Choroid plexus epithelial cell (primary cell): ENCODE measurements at regions not wholly inside any gene's neighbourhood (a gene's known extent, or its start where the extent isn't known, plus 50 kb on each side); places are given as distances from the start of the nearest gene placed in this dataset.
A peak's percentile ranks its signal among the peaks of the same experiment; 100 is the strongest.

ENCODE experiments used
- DNase-seq: peaks from one replicate; pipeline ENCODE4 v3.0.0-alpha.2; 2010; ENCODE audit warnings: low read depth
- H3K4me3 ChIP-seq: 2 replicates; pipeline ENCODE4 v1.5.1; 2011; ENCODE audit warnings: low read depth, mild to moderate bottlenecking, control low read depth, low read length, moderate library complexity
- TF ChIP-seq, protein P1 (sequence below): conservative IDR thresholded peaks from 2 replicates; pipeline ENCODE4 v1.5.1; 2011; ENCODE audit warnings: low read depth, mild to moderate bottlenecking, control low read depth, inconsistent platforms, low read length, moderate library complexity

DNA sequence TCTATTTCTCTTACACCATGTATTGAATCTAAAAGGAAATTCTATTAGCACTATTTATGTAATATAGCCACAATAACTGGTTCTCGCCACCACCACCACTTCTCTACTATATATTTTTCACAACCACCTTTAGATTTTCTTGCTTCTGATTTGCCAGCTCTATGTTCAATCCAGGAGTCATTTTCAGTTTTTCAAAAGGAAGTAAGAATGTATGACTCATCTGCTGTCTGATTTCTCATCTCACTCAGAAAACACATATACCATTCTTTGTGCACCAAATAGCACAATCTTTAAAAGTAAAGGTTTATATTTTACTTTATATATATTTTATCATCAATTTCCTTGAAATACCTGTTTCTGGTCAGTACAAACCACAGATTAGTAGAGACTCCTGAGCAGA lies 1127.5 kb downstream of the TAF11L14 start:
- H3K4me3 ChIP-seq = no peak overlapping the region
- TF ChIP-seq, protein P1, sequence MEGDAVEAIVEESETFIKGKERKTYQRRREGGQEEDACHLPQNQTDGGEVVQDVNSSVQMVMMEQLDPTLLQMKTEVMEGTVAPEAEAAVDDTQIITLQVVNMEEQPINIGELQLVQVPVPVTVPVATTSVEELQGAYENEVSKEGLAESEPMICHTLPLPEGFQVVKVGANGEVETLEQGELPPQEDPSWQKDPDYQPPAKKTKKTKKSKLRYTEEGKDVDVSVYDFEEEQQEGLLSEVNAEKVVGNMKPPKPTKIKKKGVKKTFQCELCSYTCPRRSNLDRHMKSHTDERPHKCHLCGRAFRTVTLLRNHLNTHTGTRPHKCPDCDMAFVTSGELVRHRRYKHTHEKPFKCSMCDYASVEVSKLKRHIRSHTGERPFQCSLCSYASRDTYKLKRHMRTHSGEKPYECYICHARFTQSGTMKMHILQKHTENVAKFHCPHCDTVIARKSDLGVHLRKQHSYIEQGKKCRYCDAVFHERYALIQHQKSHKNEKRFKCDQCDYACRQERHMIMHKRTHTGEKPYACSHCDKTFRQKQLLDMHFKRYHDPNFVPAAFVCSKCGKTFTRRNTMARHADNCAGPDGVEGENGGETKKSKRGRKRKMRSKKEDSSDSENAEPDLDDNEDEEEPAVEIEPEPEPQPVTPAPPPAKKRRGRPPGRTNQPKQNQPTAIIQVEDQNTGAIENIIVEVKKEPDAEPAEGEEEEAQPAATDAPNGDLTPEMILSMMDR = no peak
- no peak for DNase-seq

DNA sequence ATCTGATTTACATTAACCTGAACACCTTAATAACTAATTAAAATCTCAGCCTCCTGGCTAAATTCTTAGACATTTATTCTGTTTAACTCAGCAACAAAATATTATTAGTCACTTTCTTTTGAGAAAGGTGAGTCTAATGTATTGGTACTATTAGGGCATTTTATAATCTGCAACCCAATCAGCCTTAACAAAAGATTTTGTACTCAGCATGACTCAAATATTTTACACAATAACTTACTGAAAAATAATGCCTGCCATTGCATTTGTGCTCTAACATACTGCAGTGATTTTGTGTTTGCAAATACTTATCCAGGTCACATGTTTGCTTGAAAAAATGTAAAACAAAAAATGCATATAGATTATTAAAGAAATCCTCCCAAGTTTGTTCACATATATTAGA lies 1129.9 kb downstream of the TAF11L14 start:
- no peak overlapping the region for H3K4me3 ChIP-seq
- TF ChIP-seq, protein P1 = no peak
- no peak for DNase-seq

DNA sequence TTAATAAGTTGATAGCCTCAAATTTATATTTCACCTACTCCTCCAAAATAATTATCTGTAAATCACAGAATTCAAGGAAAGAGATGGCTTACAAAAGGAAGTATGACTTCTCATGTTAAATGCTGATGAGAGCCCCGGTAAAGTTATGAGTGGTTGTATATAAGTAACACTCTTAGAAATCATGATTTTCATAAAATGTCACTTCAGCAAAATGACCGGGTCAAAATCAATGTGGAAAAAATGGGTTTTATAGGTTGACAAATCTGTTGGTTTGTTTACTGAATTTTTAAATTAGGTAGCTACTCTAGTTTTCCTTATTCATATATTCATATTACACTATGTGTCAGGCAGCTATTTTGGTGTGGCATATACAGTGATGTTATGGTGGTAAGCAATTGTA lies 1131.0 kb downstream of the TAF11L14 start:
- H3K4me3 ChIP-seq = no peak overlapping the region
- TF ChIP-seq, protein P1 = no peak
- DNase-seq = no peak

- no peak for DNase-seq
- no peak overlapping the region for H3K4me3 ChIP-seq
- TF ChIP-seq, protein P1 = no peak
Measured at GRCh38 chr5:18771097-18771610, 1136.9 kb downstream of the TAF11L14 start.

GRCh38 chr5:18772475-18772874 lies 1138.2 kb downstream of the TAF11L14 start:
- no peak overlapping the region for H3K4me3 ChIP-seq
- DNase-seq = peak; percentile 2
- TF ChIP-seq, protein P1 = peak; percentile 13

- TF ChIP-seq, protein P1 = no peak
- DNase-seq = no peak
- no peak overlapping the region for H3K4me3 ChIP-seq
Measured at GRCh38 chr5:18778225-18778624, 1144.0 kb downstream of the TAF11L14 start.

DNA sequence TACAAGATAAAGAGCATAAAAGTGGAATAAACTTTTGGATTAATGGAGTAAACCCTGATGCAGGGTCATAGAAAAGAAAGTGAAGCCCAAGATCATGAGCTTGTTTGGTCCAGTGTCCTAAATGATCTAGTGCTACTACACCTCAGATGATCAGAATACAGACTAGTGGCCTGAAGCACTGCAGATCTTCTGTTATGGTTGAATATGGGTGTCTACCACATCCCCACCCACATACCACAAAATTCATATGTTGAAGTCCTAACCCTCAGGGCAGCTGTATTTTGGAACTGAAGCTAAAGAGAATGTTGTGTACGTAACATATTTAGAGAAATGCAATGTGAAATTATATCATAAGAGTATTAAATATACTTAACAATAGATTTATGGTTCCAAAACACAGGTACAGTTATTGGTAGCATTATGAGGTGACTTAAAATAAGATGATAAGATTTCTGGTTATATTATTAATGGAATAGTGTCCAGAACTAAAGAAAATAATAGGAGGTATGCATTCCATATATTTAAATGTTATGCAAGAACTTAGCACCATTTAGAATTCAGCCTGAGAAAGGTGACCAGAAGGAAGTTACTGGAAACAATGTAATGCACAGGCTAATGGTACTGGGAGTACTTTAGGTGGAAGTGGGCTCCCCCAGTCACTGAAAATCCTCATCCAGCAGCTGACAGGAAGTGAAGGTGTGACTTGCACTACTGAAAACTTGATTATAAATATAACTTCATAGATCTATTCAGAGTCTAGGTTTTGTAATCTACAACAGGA lies 1155.1 kb downstream of the TAF11L14 start:
- no peak overlapping the region for H3K4me3 ChIP-seq
- no peak for DNase-seq
- TF ChIP-seq, protein P1 = no peak
